ENCODE measurements at regions not wholly inside any gene's neighbourhood (a gene's known extent, or its start where the extent isn't known, plus 50 kb on each side); places are given as distances from the start of the nearest gene placed in this dataset.
"Not testable (repeated sequence)": the region's sequence is repeated elsewhere in the genome, so short reads cannot be mapped to it uniquely, and the experiment has no call there.

DNA sequence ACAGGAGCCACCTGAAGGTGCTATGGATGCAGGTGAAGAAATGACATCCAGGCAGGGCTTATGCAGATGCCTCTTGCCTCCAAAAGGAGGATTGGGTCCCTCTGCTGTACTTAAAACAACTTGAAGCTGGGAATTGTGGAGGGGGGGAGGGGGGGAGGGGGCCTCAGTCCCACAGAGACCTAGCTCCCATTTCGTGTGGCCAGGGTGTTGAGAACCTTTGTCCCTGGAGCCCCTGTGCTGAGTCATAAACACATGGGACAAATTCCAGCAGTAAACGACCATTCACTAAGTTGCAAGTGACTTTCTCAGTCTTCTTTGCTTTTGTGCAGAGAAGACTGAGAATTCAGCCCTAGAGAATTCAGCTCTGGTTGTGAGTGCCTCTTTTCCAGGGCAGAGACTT lies 96.5 kb upstream of the PODXL start:
- peaks cover 6% of the 10 kb centered on the region for H3K4me1 ChIP-seq (ENCODE audit: control insufficient read depth, insufficient read depth, low read length)
- H3K9ac ChIP-seq (ENCODE audit: low read length) = no peak overlapping the region
- H3K27me3 ChIP-seq (ENCODE audit: control insufficient read depth, insufficient read depth, low read length) = no peaks in the 10 kb centered on the region
- no peak overlapping the region for H3K27ac ChIP-seq (ENCODE audit: low read depth, low read length)
- H3K36me3 ChIP-seq (ENCODE audit: control insufficient read depth, insufficient read depth, low read length) = no peaks in the 10 kb centered on the region
- no peak overlapping the region for H3K4me3 ChIP-seq (ENCODE audit: low read length)

DNA sequence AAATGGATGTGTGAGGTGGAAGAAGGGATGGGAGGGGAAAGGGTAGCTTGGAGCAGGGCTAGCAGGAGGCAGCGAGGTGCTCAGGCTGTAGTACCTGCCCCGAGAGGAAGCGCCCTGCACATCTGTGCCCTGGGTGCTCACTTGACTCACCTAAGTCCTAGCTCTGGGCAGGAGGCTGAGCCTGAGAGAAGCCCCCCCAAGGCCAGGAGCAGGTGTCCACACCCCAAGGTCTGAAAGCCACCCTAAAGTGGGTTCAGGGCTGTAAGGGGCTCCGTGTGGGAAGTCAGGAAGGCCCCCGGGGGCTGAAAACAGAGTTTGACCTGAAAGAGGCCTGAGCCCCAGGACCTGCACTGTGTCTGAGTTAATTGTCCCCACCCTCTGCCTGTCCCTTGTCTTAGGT lies 95.8 kb upstream of the PODXL start:
- no peaks in the 10 kb centered on the region for H3K27me3 ChIP-seq (ENCODE audit: control insufficient read depth, insufficient read depth, low read length)
- H3K4me1 ChIP-seq (ENCODE audit: control insufficient read depth, insufficient read depth, low read length) = peaks cover 6% of the 10 kb centered on the region
- H3K9ac ChIP-seq (ENCODE audit: low read length) = no peak overlapping the region
- H3K4me3 ChIP-seq (ENCODE audit: low read length) = no peak overlapping the region
- no peaks in the 10 kb centered on the region for H3K36me3 ChIP-seq (ENCODE audit: control insufficient read depth, insufficient read depth, low read length)
- H3K27ac ChIP-seq (ENCODE audit: low read depth, low read length) = no peak overlapping the region

DNA sequence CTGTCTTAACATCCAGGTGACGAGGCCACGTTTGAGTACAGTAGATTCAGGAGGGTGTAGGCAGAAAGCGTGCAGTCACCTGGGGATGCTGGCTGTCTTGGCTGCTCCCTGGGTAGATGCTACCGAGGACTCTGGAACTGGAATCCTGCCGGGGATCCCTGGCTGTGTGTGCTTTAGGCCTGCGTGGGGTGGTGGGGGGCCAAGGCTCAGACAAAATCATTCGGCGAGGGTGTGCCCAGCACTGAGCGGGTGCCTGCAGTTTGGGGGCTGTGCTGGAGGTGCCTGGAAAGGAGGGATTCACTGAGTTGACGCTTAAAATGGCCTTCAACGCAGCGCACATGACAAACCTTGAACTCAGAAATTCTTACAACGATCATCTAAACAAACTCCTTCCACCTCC lies 93.5 kb upstream of the PODXL start:
- no peak overlapping the region for H3K27ac ChIP-seq (ENCODE audit: low read depth, low read length)
- H3K4me1 ChIP-seq (ENCODE audit: control insufficient read depth, insufficient read depth, low read length) = peaks cover 6% of the 10 kb centered on the region
- no peak overlapping the region for H3K9ac ChIP-seq (ENCODE audit: low read length)

DNA sequence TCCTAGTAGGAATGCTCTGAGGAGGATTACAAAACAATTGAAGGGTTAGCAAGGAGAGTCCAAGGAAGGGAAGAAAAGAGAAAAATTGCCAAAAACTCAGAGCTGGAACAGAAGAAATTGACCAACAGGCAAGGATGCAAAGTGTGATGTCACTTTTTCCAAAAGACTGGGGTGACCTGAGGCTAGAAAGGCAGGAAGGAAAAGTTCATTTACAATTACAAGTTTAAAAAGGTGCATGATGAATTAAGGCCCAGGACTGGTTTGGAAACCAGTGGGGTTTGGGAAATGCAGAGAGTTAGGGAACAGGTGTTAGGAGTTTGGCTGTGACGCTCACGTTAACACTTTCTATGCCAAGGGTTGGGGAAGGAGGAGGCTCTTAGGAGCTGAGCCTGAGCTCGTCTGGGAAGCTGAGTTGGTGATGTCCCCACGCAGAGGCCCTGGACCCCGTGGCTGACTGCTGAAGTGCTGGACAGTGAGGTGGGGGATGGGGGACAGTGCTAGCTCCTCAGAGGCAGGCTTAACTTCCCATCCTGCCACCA lies 92.6 kb upstream of the PODXL start:
- Histone ChIP-seq H3K9ac (ENCODE audit: low read length) (no peak overlapping the region), H3K4me3 (ENCODE audit: low read length) (no peak overlapping the region), H3K36me3 (ENCODE audit: control insufficient read depth, insufficient read depth, low read length) (no peaks in the 10 kb centered on the region), H3K4me1 (ENCODE audit: control insufficient read depth, insufficient read depth, low read length) (peaks cover 6% of the 10 kb centered on the region), H3K27me3 (ENCODE audit: control insufficient read depth, insufficient read depth, low read length) (no peaks in the 10 kb centered on the region), H3K27ac (ENCODE audit: low read depth, low read length) (peak overlapping the region; percentile 33)

More for the DNA sequence above, 93.5 kb upstream of the PODXL start:
- Histone ChIP-seq H3K36me3 (ENCODE audit: control insufficient read depth, insufficient read depth, low read length) (no peaks in the 10 kb centered on the region), H3K27me3 (ENCODE audit: control insufficient read depth, insufficient read depth, low read length) (no peaks in the 10 kb centered on the region), H3K4me3 (ENCODE audit: low read length) (no peak overlapping the region)

DNA sequence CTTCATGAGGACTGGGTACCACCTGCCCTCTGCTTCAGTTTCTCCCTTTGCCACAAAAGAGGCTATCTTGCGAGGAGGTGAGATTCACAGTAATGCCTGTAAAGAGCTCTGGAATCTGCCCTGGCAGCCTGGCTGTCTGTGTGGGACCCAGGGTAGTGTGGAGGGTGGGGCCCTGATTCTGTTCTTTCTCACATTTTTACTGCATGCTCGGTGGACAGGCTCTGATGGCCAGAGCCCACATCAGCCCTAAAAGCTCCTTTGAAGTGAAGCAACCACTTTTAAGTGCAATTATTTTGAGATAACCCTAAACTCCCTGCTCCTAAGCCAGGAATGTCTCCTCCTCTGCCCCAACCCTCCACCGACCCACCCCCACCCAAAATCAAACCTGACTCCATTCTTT lies 92.1 kb upstream of the PODXL start:
- H3K27me3 ChIP-seq (ENCODE audit: control insufficient read depth, insufficient read depth, low read length) = no peaks in the 10 kb centered on the region
- peaks cover 6% of the 10 kb centered on the region for H3K4me1 ChIP-seq (ENCODE audit: control insufficient read depth, insufficient read depth, low read length)
- peak overlapping the region; percentile 33 for H3K27ac ChIP-seq (ENCODE audit: low read depth, low read length)
- H3K36me3 ChIP-seq (ENCODE audit: control insufficient read depth, insufficient read depth, low read length) = no peaks in the 10 kb centered on the region
- no peak overlapping the region for H3K4me3 ChIP-seq (ENCODE audit: low read length)
- no peak overlapping the region for H3K9ac ChIP-seq (ENCODE audit: low read length)

DNA sequence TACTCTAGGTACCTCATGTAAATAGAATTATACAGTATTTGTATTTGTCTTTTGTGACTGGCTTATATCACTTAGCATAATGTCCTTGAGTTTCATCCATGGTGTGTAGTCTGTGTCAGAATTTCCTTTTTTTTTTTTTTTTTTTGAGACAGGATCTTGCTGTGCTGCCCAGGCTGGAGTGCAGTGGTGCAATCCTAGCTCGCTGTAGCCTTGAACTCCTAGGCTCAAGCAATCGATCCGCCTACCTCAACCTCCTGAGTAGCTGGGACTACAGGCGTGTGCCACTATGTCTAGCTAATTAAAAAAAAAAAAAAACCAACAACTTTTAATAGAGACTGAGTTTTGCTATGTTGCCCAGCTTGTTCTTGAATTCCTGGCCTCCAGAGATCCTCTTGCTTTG lies 89.8 kb upstream of the PODXL start:
- H3K36me3 ChIP-seq (ENCODE audit: control insufficient read depth, insufficient read depth, low read length) = no peaks in the 10 kb centered on the region
- no peaks in the 10 kb centered on the region for H3K27me3 ChIP-seq (ENCODE audit: control insufficient read depth, insufficient read depth, low read length)
- H3K9ac ChIP-seq (ENCODE audit: low read length) = no peak overlapping the region
- H3K27ac ChIP-seq (ENCODE audit: low read depth, low read length) = no peak overlapping the region
- H3K4me3 ChIP-seq (ENCODE audit: low read length) = no peak overlapping the region
- H3K4me1 ChIP-seq (ENCODE audit: control insufficient read depth, insufficient read depth, low read length) = peaks cover 6% of the 10 kb centered on the region

DNA sequence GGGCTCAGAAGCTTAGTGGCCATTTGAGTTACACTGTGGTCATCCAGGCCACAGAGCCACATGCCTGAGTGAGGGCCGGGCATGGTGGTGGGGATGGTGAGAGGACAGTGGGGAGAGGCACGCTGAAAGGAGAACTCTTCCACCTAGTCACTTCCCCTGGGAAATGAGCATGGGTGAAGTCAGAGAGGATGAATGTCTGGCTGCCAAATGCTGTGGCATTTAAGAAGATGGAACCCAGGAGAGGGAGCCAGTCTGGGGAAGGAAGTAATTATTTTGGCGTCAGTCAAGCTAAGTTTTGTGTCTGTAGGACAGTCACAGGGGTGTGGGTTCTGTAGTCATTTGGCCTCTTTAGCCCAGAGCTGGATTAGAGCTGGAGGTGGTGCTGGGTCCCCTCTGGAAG lies 86.0 kb upstream of the PODXL start:
- H3K27me3 ChIP-seq (ENCODE audit: control insufficient read depth, insufficient read depth, low read length) = no peaks in the 10 kb centered on the region
- H3K4me3 ChIP-seq (ENCODE audit: low read length) = no peak overlapping the region
- no peaks in the 10 kb centered on the region for H3K36me3 ChIP-seq (ENCODE audit: control insufficient read depth, insufficient read depth, low read length)
- H3K27ac ChIP-seq (ENCODE audit: low read depth, low read length) = no peak overlapping the region
- H3K9ac ChIP-seq (ENCODE audit: low read length) = no peak overlapping the region
- H3K4me1 ChIP-seq (ENCODE audit: control insufficient read depth, insufficient read depth, low read length) = no peaks in the 10 kb centered on the region

DNA sequence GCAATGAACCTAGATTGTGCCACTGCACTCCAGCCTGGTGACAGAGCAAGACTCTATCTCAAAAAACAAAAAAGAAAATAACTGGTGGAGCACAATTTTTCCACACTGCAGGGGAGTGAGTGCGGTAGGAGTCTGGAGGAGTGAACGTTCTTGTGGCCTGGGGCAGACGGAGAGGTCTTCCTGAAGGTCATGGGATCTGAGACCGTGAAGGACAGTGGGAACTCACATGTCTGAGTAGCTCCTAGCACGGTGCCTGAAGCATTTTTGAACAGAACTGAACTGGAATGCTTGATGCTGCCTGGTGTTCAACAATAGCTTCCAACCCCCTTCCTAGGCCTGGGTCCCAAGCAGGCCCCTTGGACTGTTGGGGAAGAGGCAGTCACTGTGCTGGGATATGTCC lies 84.3 kb upstream of the PODXL start:
- Histone ChIP-seq H3K4me3 (ENCODE audit: low read length) (no peak overlapping the region), H3K36me3 (ENCODE audit: control insufficient read depth, insufficient read depth, low read length) (no peaks in the 10 kb centered on the region), H3K27ac (ENCODE audit: low read depth, low read length) (no peak overlapping the region), H3K27me3 (ENCODE audit: control insufficient read depth, insufficient read depth, low read length) (no peaks in the 10 kb centered on the region), H3K9ac (ENCODE audit: low read length) (no peak overlapping the region), H3K4me1 (ENCODE audit: control insufficient read depth, insufficient read depth, low read length) (no peaks in the 10 kb centered on the region)

DNA sequence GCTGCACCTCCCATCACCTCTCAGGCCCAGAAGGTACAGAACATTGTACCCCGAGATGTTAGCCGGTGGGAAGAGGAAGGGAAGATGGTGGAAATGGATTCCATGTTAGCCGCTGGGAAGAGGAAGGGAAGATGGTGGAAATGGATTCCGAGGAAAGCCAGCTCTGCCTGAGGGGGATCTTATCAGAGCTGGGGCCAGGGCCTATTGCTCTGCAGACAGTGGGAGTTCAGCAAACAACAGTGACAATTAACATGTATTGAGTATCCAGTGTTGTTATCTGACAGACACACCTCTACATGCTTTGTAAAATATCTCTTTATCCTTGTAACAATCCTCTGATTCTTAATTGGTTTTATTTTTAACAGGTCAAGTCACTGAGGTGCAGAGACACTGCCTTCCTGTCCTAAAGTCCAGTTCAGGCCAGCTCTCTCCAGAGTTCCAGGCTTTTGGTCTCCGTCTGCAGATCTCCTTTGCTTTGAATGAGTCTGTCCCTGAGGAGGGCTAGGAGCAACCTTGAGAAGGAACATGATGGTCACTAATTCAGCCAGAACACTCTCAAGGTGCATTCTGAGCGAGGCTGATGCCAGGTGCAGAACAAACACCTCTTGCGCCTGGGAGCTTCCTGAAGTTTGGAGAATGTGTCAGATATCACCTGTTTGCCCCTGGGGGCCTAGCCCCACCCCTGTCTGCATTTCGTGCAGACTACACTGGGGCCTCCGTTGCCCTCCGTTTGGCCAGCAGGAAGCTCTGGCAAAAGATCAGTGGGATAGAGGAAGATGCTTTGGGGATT lies 82.4 kb upstream of the PODXL start:
- no peak overlapping the region for H3K9ac ChIP-seq (ENCODE audit: low read length)
- H3K36me3 ChIP-seq (ENCODE audit: control insufficient read depth, insufficient read depth, low read length) = no peaks in the 10 kb centered on the region
- no peaks in the 10 kb centered on the region for H3K4me1 ChIP-seq (ENCODE audit: control insufficient read depth, insufficient read depth, low read length)
- H3K27ac ChIP-seq (ENCODE audit: low read depth, low read length) = no peak overlapping the region
- H3K27me3 ChIP-seq (ENCODE audit: control insufficient read depth, insufficient read depth, low read length) = no peaks in the 10 kb centered on the region
- H3K4me3 ChIP-seq (ENCODE audit: low read length) = no peak overlapping the region

DNA sequence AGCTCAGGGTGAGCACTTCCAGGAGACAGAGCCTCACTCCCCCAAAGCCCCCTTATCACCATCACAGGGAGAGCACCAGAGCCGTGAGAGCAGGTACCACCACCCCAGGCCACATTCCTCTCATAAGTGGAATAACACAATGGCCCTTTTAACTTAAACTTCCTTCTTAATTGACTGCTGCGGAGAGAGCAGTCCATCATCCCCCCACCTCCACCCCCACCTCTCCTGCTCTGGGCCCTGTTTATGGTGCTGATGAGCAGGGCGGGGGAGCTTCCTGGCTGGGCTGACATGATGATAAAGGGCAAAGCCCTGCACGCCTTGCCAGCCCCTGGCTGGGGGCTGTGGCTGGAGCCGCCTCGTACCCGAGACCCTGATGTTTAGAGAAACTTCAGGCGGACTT lies 81.4 kb upstream of the PODXL start:
- H3K4me1 ChIP-seq (ENCODE audit: control insufficient read depth, insufficient read depth, low read length) = no peaks in the 10 kb centered on the region
- H3K36me3 ChIP-seq (ENCODE audit: control insufficient read depth, insufficient read depth, low read length) = no peaks in the 10 kb centered on the region
- H3K9ac ChIP-seq (ENCODE audit: low read length) = no peak overlapping the region
- H3K27me3 ChIP-seq (ENCODE audit: control insufficient read depth, insufficient read depth, low read length) = no peaks in the 10 kb centered on the region
- H3K4me3 ChIP-seq (ENCODE audit: low read length) = no peak overlapping the region
- no peak overlapping the region for H3K27ac ChIP-seq (ENCODE audit: low read depth, low read length)

DNA sequence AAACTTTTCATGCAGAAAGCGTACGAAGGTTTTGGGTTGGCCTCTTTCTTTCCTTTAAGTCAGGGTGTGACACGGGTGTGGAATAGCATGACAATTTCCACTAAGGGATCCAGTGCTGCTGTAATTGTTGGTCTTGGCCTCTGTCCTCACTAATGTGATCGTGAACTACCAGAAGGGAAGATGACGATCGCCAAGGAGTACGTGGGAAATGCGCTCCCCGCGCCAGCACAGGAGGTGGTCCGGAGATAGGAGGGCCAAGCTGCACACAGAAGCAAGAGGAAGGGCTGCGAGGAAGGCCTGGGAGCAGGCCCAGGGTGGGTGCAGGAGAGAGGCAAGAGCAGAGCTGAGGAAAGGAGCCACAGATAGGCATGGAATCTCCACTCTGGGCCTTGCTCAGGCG lies 79.7 kb upstream of the PODXL start:
- Histone ChIP-seq H3K9ac (ENCODE audit: low read length) (no peak overlapping the region), H3K27ac (ENCODE audit: low read depth, low read length) (no peak overlapping the region), H3K4me1 (ENCODE audit: control insufficient read depth, insufficient read depth, low read length) (no peaks in the 10 kb centered on the region), H3K4me3 (ENCODE audit: low read length) (no peak overlapping the region), H3K27me3 (ENCODE audit: control insufficient read depth, insufficient read depth, low read length) (no peaks in the 10 kb centered on the region), H3K36me3 (ENCODE audit: control insufficient read depth, insufficient read depth, low read length) (no peaks in the 10 kb centered on the region)

DNA sequence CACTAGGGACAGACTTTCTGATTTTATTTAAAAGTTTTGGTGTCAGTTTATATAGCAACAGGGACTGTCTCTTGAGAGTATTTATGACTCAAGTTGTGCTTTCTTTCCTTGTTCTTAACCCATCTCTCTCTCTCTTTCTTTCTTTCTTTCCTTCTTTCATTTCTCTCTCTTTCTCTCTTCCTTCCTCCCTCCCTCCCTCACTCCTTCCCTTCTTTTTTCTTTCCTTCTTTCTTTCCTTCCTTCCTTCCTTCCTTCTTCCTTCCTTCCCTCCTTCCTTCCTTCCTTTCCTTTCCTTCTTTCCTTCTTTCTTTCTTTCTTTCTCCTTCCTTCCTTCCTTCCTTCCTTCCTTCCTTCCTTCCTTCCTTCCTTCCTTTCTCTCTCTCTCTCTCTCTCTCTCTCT lies 77.8 kb upstream of the PODXL start:
- H3K27ac ChIP-seq (ENCODE audit: low read depth, low read length); H3K27me3 ChIP-seq (ENCODE audit: control insufficient read depth, insufficient read depth, low read length); H3K4me3 ChIP-seq (ENCODE audit: low read length); H3K36me3 ChIP-seq (ENCODE audit: control insufficient read depth, insufficient read depth, low read length); H3K4me1 ChIP-seq (ENCODE audit: control insufficient read depth, insufficient read depth, low read length); H3K9ac ChIP-seq (ENCODE audit: low read length): not testable (repeated sequence)

DNA sequence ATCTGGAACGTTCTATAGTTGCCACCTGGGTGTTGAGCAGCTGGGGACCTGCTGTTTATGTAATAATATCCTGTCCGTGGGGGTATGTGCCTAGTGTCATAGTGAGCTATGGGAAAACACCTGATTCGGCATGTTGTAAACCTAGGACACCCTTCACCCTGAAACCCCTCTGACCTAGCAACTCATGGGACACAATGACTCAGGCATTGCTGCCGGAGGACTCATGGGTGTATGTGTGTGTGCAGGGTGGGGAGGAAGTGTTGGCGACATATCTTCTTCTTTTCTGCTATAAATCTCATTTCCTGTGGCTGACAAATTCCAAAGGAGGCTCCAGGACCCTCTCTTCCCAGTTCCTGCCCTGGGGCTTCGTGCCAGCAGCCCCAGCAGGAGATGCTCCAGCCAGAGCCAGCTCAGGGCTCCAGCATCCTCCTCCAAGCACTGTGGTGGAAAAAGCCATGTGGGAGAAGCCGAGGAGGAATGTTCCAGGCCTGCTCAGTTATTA lies 77.0 kb upstream of the PODXL start:
- Histone ChIP-seq H3K27me3 (ENCODE audit: control insufficient read depth, insufficient read depth, low read length) (no peaks in the 10 kb centered on the region), H3K27ac (ENCODE audit: low read depth, low read length) (no peak overlapping the region), H3K9ac (ENCODE audit: low read length) (no peak overlapping the region), H3K4me1 (ENCODE audit: control insufficient read depth, insufficient read depth, low read length) (no peaks in the 10 kb centered on the region), H3K36me3 (ENCODE audit: control insufficient read depth, insufficient read depth, low read length) (no peaks in the 10 kb centered on the region), H3K4me3 (ENCODE audit: low read length) (no peak overlapping the region)

Measured in rectal smooth muscle tissue (tissue), 1 donor.